GM18520 (cell line): ENCODE measurements at regions not wholly inside any gene's neighbourhood (a gene's known extent, or its start where the extent isn't known, plus 50 kb on each side); places are given as distances from the start of the nearest gene placed in this dataset.
"Not testable (repeated sequence)": the region's sequence is repeated elsewhere in the genome, so short reads cannot be mapped to it uniquely, and the experiment has no call there.

ENCODE experiments used
- ATAC-seq: cut with Tn5 transposase; IDR thresholded peaks from one replicate; pipeline ENCODE4 v1.9.1; 2021; ENCODE audit not compliant: unreplicated experiment

DNA sequence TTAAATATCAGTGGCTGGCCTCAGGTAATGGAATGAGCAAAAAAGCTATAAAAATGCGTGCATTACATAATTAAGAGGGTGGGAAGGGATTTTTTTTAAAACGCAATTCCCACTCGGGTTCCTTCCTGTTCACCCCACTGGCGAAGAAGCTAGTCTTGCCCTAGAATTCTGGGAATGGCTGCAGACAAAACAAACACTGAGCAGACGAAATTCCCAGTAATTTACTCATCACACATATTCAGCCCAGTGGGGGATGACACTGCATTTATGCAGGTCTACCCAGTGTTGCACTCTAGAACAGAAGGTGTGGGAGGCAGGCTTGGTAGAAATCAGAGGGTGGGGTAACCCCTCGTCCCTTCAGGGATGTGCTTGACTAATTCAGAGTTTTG lies 2695.0 kb upstream of the DEFB115 start:
- ATAC-seq = no peak

DNA sequence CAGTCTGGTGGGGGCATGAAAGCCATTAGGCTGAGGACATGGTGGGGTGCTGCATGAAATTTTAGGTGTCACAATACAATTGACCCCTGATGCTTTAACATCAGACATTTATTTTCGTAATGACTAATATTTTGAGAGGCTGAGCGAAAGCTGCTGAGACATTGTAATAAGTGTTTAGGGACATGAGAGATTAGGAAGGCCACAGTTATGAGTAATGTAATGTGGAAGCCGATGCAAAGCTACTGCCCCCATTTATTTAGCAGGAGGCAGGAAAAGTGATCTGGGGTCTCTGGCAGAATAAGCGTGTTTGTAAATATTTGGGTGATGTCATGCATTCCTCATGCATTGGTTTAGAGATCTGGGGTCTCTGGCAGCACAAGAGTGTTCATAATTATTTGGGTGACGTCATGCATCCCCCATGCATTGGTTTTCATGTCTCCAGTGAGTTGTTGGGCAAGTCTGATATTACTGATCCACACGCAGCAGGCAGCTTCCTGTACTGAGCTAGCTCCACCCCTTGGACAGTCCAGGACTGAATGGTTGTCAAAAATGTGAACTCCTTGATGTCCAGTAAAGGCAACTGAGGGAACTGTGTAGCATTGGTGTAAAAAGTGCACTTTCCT lies 2694.5 kb upstream of the DEFB115 start:
- not testable (repeated sequence) for ATAC-seq

DNA sequence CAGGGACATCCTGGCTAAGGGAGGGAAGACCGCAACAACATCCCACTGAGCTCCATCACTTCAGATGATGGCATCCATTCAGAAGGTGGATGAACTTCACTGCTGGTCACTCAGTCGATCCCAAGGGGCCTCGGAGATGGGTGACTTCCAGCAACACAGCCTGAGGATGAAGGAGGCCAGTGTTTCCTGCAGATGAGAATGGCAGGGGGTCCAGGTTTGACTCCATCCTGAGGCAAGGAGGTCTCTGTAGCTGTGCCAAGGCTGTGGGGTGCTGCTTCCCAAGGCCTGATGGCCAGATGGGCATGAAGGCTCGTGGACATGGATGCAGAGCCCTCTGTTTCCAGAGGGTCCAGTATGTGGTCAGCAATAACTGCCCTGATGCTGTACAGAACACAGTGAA lies 2693.4 kb upstream of the DEFB115 start:
- not testable (repeated sequence) for ATAC-seq

DNA sequence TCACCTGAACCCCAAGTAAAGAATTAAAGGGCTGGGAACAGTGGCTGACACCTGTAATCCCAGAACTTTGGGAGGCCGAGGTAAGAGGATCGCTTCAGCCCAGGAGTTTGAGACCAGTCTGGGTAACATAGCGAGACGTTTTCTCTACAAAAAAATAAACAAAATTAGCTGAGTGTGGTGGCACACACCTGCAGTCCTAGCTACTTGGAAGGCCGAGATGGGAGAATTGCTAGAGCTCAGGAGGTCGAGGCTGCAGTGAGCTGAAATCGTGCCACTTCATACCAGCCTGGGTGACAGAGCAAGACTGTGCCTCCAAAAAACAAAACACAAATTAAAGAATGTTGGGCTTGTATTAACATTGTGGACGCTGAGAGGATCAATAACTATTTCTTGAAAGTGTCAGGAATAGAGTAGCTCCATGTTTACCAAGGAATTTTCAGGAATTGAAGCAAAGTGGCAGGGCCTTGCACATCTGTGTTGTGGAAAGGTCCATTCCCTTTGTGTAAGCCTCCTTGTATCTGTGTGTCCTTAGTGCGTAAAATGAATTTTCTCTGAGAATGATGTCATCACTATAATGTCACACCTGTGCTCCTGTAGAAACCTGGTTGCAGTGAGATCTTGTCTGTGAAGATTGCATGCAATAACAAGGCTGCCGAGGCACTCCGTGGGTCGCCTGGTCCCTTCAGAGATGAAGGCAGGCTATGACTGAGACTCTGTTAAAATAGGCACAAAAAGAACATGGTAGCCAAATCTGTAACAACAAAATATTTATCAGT lies 2692.6 kb upstream of the DEFB115 start:
- ATAC-seq = not testable (repeated sequence)

DNA sequence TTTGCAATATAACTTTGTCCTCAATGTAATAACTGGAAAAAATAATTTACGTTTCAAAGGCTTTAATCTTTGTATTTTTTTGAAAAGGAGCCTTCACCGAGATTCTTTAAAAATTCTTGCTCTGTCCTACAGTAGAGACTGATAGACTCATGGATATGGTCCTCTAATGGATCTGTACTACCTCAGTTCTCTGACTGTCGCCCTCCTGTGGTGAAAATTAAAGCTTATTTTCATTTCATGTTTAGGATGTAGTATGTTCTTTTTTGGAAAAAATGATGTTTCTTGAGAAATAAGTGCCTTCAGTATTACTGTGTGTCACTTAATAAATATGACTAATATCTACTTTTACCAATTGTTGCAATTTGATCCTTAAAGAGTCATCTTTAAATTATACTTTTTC lies 2681.5 kb upstream of the DEFB115 start:
- not testable (repeated sequence) for ATAC-seq

DNA sequence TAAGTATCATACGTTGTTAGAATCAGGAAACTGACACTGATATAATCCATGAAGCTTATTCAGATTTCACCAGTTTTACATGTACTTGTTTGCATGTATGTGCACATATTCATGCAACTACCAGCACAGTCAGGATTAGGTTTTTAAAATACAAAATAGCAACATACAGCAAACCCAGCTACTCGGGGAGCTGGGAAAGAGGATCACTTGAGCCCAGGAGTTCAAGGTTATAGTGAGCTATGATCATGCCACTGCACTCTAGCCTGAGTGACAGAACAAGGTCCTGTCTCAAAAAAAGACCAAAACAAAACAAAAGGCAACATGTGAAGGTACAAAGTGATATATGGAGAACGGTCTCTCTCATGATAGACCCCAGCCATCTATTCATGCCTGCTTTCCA lies 2665.8 kb upstream of the DEFB115 start:
- ATAC-seq = not testable (repeated sequence)

DNA sequence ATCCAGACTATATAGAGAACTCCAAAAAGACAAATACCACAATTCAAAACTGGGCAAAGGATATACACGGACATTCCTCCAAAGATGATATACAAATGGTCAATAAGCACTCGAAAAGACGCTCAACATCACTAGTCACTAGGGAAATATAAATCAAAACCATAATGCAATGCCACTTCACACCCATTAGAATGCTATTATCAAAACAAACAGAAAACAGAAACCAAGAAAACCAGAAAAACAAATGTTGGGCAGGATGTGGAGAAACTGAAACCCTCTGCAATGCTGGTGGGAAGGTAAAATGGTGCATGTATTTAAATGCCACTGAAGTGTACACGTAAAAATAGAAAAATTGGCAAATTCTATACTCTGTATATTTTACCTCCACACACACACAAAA lies 2664.1 kb upstream of the DEFB115 start:
- ATAC-seq = not testable (repeated sequence)

DNA sequence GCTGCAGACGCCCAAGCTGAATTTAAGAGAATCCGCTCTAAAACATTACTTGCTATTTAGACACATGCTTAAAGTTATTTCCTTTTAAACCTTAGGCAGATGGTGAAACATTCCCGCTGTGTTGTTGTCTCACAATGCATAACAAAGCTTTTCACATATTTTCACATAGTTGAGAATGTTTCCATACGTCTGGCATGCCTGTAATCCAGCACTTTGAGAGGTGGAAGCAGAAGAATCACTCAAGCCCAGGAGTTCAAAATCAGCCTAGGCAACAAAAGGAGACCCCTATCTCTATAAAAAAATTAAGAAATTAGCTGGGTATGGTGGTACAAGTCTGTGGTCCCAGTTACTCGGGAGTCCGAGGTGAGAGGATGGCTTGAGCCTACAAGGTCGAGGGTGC lies 2663.0 kb upstream of the DEFB115 start:
- ATAC-seq = not testable (repeated sequence)

DNA sequence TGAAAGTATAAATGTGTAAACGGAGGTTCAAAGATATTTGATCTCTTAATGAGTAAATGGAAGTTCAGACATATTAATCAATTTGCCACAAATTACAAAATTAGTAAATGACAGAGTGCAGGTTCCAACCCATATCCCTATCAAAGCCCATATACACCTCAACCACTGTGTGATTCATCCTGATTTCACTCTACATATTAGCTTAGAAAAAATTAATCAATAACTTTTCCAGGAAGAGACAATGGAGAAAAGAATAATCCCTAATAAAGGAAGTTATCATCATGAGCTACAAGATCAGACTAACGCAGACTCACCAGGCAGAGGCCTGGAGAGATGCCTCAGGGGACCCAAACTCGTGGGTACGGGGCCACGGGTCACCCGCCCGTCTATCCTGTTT lies 2655.5 kb upstream of the DEFB115 start:
- not testable (repeated sequence) for ATAC-seq

DNA sequence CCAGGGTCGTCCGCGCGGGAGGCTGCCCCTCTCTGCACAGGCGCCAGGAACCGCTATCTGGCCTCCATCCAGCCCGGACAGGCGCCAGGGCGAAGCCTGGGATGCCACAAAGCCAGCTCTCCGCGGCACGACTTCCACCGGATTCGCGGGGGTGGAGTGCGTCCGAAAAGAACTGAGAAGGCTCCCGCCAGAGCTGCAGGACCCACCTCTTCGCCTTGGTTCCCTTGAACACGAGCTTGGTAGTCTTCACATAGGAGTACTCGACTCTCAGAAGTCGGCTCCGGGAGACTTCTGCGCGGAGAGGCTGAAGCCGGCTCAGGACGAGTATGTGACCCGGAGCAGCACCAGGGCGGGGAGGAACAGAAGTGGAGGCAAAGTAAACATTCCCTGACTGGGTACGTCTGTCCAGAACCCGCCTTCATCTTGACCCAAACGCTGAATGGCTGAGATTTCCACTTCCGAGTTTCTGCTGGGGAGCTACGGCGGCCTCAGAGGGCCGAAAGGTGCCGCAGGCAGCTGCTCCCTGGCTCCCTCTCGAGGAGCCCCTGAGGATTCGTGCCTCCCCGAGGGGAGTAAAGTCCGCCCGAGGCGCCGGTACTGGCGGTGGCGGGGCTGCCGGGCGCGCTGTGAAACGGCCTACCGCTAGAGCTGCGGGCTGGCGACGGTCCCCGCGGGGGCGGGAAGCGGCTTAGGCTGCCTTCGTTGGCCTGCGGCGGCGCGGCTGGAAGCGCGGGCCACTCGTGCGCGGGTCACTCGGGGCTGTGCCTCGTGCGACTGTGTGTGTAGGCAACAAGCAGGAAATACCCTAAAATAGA lies 2654.9 kb upstream of the DEFB115 start:
- peak; percentile 100 for ATAC-seq

DNA sequence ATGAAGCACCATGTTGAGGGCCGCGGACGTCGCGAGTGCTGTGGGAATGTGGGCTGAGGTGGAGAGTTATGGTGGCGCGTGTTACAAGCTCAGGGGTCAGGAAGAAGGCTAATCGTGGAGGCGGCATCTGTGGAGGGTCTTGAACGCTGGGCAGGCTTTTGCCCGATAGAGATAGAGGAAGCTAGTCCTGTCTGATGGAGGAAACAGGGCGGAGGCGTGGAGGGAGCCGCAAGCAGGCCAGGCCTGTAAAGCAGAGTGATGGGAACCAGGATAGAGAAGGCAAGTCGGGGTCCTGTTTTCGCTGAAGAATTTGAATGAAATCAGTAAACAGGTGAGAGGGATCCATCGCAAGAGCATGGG lies 2654.3 kb upstream of the DEFB115 start:
- ATAC-seq = not testable (repeated sequence)

DNA sequence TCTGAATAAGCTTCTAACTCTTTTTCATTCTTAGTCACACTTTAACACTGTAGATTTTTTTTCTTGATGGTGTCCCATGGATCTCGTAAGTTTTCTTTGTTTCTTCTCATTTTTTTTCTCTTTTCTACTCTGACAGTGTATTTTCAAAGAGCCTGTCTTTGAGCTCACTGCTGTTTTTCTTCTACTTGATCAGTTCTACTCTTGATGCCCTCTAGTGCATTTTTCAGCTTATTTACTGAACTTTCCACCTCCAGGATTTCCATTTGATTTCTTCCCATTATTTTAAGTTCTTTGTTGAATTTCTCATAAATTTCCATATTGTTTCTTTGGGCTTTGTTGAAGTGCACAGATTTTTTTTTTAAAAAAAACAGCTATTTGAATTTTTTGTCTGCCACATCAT lies 2641.1 kb upstream of the DEFB115 start:
- no peak for ATAC-seq

DNA sequence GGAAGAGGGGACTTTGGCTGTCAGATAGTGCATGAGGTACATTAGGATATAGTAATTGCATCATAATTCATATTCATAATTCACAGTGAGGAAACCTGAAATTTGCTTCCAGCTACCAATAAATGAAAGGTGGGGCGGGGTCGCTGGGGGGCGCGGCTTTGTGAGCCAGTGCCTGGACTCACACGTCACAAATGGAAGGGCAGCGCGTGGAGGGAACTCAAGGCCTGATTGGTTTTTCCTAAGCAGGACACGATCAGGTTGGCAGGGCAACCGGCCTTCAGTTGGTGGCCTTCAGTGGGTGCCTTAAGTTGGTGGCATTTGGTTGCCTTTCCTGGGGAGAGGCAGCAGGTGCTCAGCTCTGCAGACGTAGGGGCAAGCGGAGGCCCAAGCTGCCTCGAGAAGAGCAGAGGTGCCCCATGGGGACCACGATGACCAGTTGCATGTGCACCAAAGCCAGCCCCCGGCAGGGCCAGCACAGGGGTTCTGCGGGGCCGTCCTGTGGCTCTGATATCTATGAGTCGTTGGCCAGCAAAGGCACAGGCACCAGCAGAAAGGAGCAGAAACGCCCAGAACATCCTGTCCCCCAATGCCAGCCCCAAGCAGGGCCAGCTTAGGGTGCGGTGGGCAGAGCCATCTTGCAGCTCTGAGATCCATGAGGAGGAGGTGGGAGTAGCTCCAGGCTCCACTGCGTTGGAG lies 2637.4 kb upstream of the DEFB115 start:
- not testable (repeated sequence) for ATAC-seq

DNA sequence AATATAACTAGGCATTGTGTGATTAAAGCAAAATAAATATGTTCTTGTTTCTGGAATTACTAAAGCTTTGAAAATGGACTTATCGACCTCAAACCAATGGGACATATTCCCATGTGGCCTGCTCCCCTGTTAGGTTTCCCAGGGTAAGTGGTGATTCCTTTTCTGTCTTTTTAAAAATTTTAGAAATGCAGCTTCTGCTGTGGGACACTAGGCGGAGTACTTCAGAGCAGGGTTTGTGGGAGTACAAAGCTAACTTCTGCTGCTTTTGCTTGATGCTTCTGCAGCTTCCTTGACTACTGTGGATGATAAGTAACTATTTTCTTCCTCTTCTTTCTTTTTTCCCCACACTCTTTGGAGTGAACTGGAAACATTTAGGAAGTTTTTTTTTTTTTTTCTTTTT lies 2632.4 kb upstream of the DEFB115 start:
- ATAC-seq = not testable (repeated sequence)

DNA sequence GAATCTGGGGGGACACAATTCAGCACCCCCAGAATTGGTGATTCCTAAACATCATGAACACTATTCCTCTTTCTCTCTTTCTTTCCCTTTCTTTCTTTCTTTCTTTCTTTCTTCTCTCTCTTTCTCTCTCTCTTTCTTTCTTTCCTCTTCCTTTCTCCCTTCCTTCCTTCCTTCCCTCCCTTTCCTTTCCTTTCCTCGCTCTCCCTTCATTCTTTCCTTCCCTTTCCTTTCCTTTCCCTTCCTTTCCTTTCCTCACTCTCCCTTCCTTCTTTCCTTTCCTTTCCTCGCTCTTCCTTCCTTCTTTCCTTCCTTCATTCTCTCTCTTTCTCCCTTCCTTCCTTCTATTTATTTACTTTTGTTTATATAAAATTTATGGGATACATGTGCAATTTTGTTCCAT lies 2616.6 kb upstream of the DEFB115 start:
- ATAC-seq = not testable (repeated sequence)
